OCI-LY1 (cell line): ENCODE measurements at regions not wholly inside any gene's neighbourhood (a gene's known extent, or its start where the extent isn't known, plus 50 kb on each side); places are given as distances from the start of the nearest gene placed in this dataset.

Experiments used
- EZH2 ChIP-seq: fragments of 200-600 bp; sonication (generic), shearing (Covaris generic); IDR thresholded peaks from 2 replicates; pipeline ENCODE4 v1.8.0; 2017; ENCODE audit warnings: borderline replicate concordance, mixed run types, mild to moderate bottlenecking, antibody characterized with exemption, low read length, moderate library complexity, mixed read lengths
- TF ChIP-seq, protein P1 (sequence below): fragments of 200-600 bp; sonication (generic), shearing (Covaris generic); IDR thresholded peaks from 2 replicates; pipeline ENCODE4 v1.5.1; 2017; ENCODE audit warnings: mild to moderate bottlenecking, antibody characterized with exemption, low read length, moderate library complexity, mixed read lengths

- TF ChIP-seq, protein P1, sequence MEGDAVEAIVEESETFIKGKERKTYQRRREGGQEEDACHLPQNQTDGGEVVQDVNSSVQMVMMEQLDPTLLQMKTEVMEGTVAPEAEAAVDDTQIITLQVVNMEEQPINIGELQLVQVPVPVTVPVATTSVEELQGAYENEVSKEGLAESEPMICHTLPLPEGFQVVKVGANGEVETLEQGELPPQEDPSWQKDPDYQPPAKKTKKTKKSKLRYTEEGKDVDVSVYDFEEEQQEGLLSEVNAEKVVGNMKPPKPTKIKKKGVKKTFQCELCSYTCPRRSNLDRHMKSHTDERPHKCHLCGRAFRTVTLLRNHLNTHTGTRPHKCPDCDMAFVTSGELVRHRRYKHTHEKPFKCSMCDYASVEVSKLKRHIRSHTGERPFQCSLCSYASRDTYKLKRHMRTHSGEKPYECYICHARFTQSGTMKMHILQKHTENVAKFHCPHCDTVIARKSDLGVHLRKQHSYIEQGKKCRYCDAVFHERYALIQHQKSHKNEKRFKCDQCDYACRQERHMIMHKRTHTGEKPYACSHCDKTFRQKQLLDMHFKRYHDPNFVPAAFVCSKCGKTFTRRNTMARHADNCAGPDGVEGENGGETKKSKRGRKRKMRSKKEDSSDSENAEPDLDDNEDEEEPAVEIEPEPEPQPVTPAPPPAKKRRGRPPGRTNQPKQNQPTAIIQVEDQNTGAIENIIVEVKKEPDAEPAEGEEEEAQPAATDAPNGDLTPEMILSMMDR = no peak
- no peak for TF ChIP-seq EZH2
Measured at GRCh38 chr7:25853314-25853713, 298.7 kb upstream of the NFE2L3 start.
